Thoracic aorta (tissue), 2 donors: ENCODE measurements at regions not wholly inside any gene's neighbourhood (a gene's known extent, or its start where the extent isn't known, plus 50 kb on each side); places are given as distances from the start of the nearest gene placed in this dataset.
"Not testable (repeated sequence)": the region's sequence is repeated elsewhere in the genome, so short reads cannot be mapped to it uniquely, and the experiment has no call there.

Experiments used
- ATAC-seq: fragments of 150-250 bp; one replicate; pipeline ENCODE4 v1.8.0; 2017; ENCODE audit warnings: low read depth; ENCODE audit not compliant: insufficient number of reproducible peaks, low FRiP score
- DNase-seq: peaks from one replicate; pipeline ENCODE4 v3.0.0-alpha.2; 2020; ENCODE audit warnings: low spot score
- H3K27ac ChIP-seq, 2 donors: fragments of 200-600 bp; sonication (generic); 1 replicate in 1 of 2; 2 replicates in 1 of 2; pipeline ENCODE4 v1.5.1; 2016; ENCODE audit warnings: mild to moderate bottlenecking in 2 of 2, moderate library complexity in 2 of 2
- H3K27me3 ChIP-seq: fragments of 200-600 bp; sonication (generic); replicated peaks from 2 replicates; pipeline ENCODE4 v1.6.0; 2016; ENCODE audit warnings: mild to moderate bottlenecking; ENCODE audit not compliant: insufficient read depth
- H3K36me3 ChIP-seq: fragments of 200-600 bp; sonication (generic); one replicate; pipeline ENCODE4 v1.5.1; 2016
- H3K4me1 ChIP-seq, 2 donors: fragments of 200-600 bp; sonication (generic); 1 replicate in 1 of 2; 2 replicates in 1 of 2; pipeline versions ENCODE4 v1.5.1 to v1.6.0; 2016; ENCODE audit warnings: low read depth in 2 of 2, mild to moderate bottlenecking in 1 of 2; ENCODE audit not compliant: control insufficient read depth in 1 of 2
- H3K4me3 ChIP-seq: fragments of 200-600 bp; sonication (generic); 2 replicates; pipeline ENCODE4 v1.5.1; 2016; ENCODE audit warnings: mild to moderate bottlenecking
- H3K9me3 ChIP-seq: fragments of 200-600 bp; sonication (generic); 2 replicates; pipeline ENCODE4 v1.5.1; 2016
- CTCF ChIP-seq: fragments of 200-600 bp; sonication (generic); IDR thresholded peaks from one replicate; pipeline ENCODE4 v1.5.1; 2019; ENCODE audit warnings: antibody characterized with exemption

- no peak for ATAC-seq
- no peak for TF ChIP-seq CTCF
- H3K4me3 ChIP-seq: no peak overlapping the region
- no peaks in the 10 kb centered on the region for H3K36me3 ChIP-seq
- H3K27ac ChIP-seq: no peak overlapping the region
- no peaks in the 10 kb centered on the region for H3K4me1 ChIP-seq
- H3K9me3 ChIP-seq: no peaks in the 10 kb centered on the region
- H3K27me3 ChIP-seq: no peaks in the 10 kb centered on the region
- no peak for DNase-seq
These were observed 261.7 kb downstream of the MATN1 start for GRCh38 chr1:30461640-30462039.

GRCh38 chr1:30460661-30461060 is 262.7 kb downstream of the MATN1 start:
- Histone ChIP-seq H3K4me1 (no peaks in the 10 kb centered on the region), H3K9me3 (no peaks in the 10 kb centered on the region), H3K36me3 (no peaks in the 10 kb centered on the region), H3K27me3 (no peaks in the 10 kb centered on the region), H3K27ac (no peak overlapping the region), H3K4me3 (no peak overlapping the region)
- no peak for TF ChIP-seq CTCF
- no peak for ATAC-seq
- DNase-seq: no peak

GRCh38 chr1:30458730-30459485 is 264.5 kb downstream of the MATN1 start:
- DNase-seq, H3K36me3 ChIP-seq, H3K4me1 ChIP-seq, H3K9me3 ChIP-seq, H3K27me3 ChIP-seq, H3K27ac ChIP-seq, ATAC-seq, H3K4me3 ChIP-seq: not testable (repeated sequence)

GRCh38 chr1:30452925-30453324 is 270.5 kb downstream of the MATN1 start:
- no peak overlapping the region for H3K27ac ChIP-seq
- no peaks in the 10 kb centered on the region for H3K27me3 ChIP-seq
- H3K9me3 ChIP-seq: no peaks in the 10 kb centered on the region
- no peaks in the 10 kb centered on the region for H3K36me3 ChIP-seq
- no peaks in the 10 kb centered on the region for H3K4me1 ChIP-seq
- H3K4me3 ChIP-seq: no peak overlapping the region
- no peak for TF ChIP-seq CTCF
- ATAC-seq (no peak), DNase-seq (no peak)

GRCh38 chr1:30452170-30452569 is 271.2 kb downstream of the MATN1 start:
- H3K27ac ChIP-seq: no peak overlapping the region
- H3K36me3 ChIP-seq: no peaks in the 10 kb centered on the region
- TF ChIP-seq CTCF: no peak
- no peak for ATAC-seq
- no peaks in the 10 kb centered on the region for H3K27me3 ChIP-seq
- no peaks in the 10 kb centered on the region for H3K4me1 ChIP-seq
- no peak for DNase-seq
- H3K4me3 ChIP-seq: no peak overlapping the region
- H3K9me3 ChIP-seq: no peaks in the 10 kb centered on the region
